ENCODE measurements at regions not wholly inside any gene's neighbourhood (a gene's known extent, or its start where the extent isn't known, plus 50 kb on each side); places are given as distances from the start of the nearest gene placed in this dataset.

GRCh38 chr7:89775459-89775858 lies 378.8 kb upstream of the STEAP1 start:
- H3K27ac Mint-ChIP-seq, result no peak overlapping the region
- no peak for TF ChIP-seq CTCF (conservative IDR thresholded peaks at IDR 0.05)

DNA sequence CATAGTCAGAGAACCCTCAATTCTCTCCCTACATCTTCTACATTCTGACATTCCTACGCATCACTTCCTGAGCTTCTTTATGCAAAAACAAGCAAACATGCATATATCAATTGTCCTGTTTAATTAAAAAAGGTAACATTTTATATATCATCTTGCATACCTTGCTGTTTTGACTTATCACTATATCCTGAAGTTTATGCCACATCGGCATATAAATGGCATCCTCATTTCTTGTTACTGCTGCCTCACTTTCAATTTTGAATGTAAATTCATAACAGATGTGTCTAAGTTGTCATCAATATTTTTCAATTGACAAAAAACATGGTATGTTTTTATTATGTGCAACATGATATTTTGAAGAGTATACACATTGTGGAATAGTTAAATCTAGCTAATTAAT lies 377.3 kb upstream of the STEAP1 start:
- no peak for TF ChIP-seq CTCF (conservative IDR thresholded peaks at IDR 0.05)
- Histone ChIP-seq H3K9ac (ENCODE audit: extremely low read depth, low read length, poor library complexity, severe bottlenecking) (no peak overlapping the region), H3K9me3 (ENCODE audit: control insufficient read depth, low read length) (no peaks in the 10 kb centered on the region), H3K4me3 (ENCODE audit: low read length) (no peak overlapping the region), H3K4me1 (ENCODE audit: control insufficient read depth, insufficient read depth, low read length) (no peaks in the 10 kb centered on the region), H3K36me3 (ENCODE audit: control insufficient read depth, insufficient read depth, low read length) (no peaks in the 10 kb centered on the region), H3K27me3 (ENCODE audit: control insufficient read depth, insufficient read depth, low read length, poor library complexity, severe bottlenecking) (no peaks in the 10 kb centered on the region), H3K27ac (ENCODE audit: low read depth, low read length) (no peak overlapping the region)
- no peak for DNase-seq
- 89 to 100% methylated on average over 1 to 2 of the region's 2 CpGs for WGBS, 2 experiments (ENCODE audit: insufficient coverage in 1 of 2, insufficient read length in 1 of 2)
- no peak overlapping the region for H3K27ac Mint-ChIP-seq
- no peaks in the 10 kb centered on the region for H3K9me3 Mint-ChIP-seq
- no peaks in the 10 kb centered on the region for H3K27me3 Mint-ChIP-seq (ENCODE audit: insufficient read depth)
- H3K4me1 Mint-ChIP-seq, result no peaks in the 10 kb centered on the region
- H3K4me3 Mint-ChIP-seq, result no peak overlapping the region
- H3K36me3 Mint-ChIP-seq (ENCODE audit: low read depth), result no peaks in the 10 kb centered on the region

More at GRCh38 chr7:89775459-89775858, 378.8 kb upstream of the STEAP1 start:
- no peak overlapping the region for H3K4me3 ChIP-seq (ENCODE audit: low read length)
- no peak for DNase-seq
- no peaks in the 10 kb centered on the region for H3K36me3 ChIP-seq (ENCODE audit: control insufficient read depth, insufficient read depth, low read length)
- H3K27ac ChIP-seq (ENCODE audit: low read depth, low read length), result no peak overlapping the region
- no peaks in the 10 kb centered on the region for H3K9me3 ChIP-seq (ENCODE audit: control insufficient read depth, low read length)
- no peaks in the 10 kb centered on the region for H3K27me3 ChIP-seq (ENCODE audit: control insufficient read depth, insufficient read depth, low read length, poor library complexity, severe bottlenecking)
- no peaks in the 10 kb centered on the region for H3K36me3 Mint-ChIP-seq (ENCODE audit: low read depth)
- no peak overlapping the region for H3K9ac ChIP-seq (ENCODE audit: extremely low read depth, low read length, poor library complexity, severe bottlenecking)
- no peaks in the 10 kb centered on the region for H3K4me1 ChIP-seq (ENCODE audit: control insufficient read depth, insufficient read depth, low read length)
- no peaks in the 10 kb centered on the region for H3K4me1 Mint-ChIP-seq
- H3K9me3 Mint-ChIP-seq, result no peaks in the 10 kb centered on the region
- no peaks in the 10 kb centered on the region for H3K27me3 Mint-ChIP-seq (ENCODE audit: insufficient read depth)
- no peak overlapping the region for H3K4me3 Mint-ChIP-seq

GRCh38 chr7:89777499-89777898 lies 376.8 kb upstream of the STEAP1 start:
- DNase-seq, result no peak
- H3K27me3 Mint-ChIP-seq (ENCODE audit: insufficient read depth), result no peaks in the 10 kb centered on the region
- no peak overlapping the region for H3K9ac ChIP-seq (ENCODE audit: extremely low read depth, low read length, poor library complexity, severe bottlenecking)
- H3K4me1 ChIP-seq (ENCODE audit: control insufficient read depth, insufficient read depth, low read length), result no peaks in the 10 kb centered on the region
- no peak overlapping the region for H3K27ac ChIP-seq (ENCODE audit: low read depth, low read length)
- no peaks in the 10 kb centered on the region for H3K27me3 ChIP-seq (ENCODE audit: control insufficient read depth, insufficient read depth, low read length, poor library complexity, severe bottlenecking)
- no peak for TF ChIP-seq CTCF (conservative IDR thresholded peaks at IDR 0.05)
- H3K4me3 Mint-ChIP-seq, result no peak overlapping the region
- no peaks in the 10 kb centered on the region for H3K36me3 Mint-ChIP-seq (ENCODE audit: low read depth)
- H3K36me3 ChIP-seq (ENCODE audit: control insufficient read depth, insufficient read depth, low read length), result no peaks in the 10 kb centered on the region
- no peak overlapping the region for H3K27ac Mint-ChIP-seq
- no peak overlapping the region for H3K4me3 ChIP-seq (ENCODE audit: low read length)
- no peaks in the 10 kb centered on the region for H3K9me3 Mint-ChIP-seq
- no peaks in the 10 kb centered on the region for H3K4me1 Mint-ChIP-seq
- H3K9me3 ChIP-seq (ENCODE audit: control insufficient read depth, low read length), result no peaks in the 10 kb centered on the region
